ENCODE measurements at regions not wholly inside any gene's neighbourhood (a gene's known extent, or its start where the extent isn't known, plus 50 kb on each side); places are given as distances from the start of the nearest gene placed in this dataset.
"Not testable (repeated sequence)": the region's sequence is repeated elsewhere in the genome, so short reads cannot be mapped to it uniquely, and the experiment has no call there.

- not testable (repeated sequence) for TF ChIP-seq CTCF (IDR thresholded peaks at IDR 0.05; ENCODE audit: insufficient read depth, low read length); POLR2AphosphoS5 (IDR thresholded peaks at IDR 0.05; ENCODE audit: low read depth)
- TF ChIP-seq, protein P1, sequence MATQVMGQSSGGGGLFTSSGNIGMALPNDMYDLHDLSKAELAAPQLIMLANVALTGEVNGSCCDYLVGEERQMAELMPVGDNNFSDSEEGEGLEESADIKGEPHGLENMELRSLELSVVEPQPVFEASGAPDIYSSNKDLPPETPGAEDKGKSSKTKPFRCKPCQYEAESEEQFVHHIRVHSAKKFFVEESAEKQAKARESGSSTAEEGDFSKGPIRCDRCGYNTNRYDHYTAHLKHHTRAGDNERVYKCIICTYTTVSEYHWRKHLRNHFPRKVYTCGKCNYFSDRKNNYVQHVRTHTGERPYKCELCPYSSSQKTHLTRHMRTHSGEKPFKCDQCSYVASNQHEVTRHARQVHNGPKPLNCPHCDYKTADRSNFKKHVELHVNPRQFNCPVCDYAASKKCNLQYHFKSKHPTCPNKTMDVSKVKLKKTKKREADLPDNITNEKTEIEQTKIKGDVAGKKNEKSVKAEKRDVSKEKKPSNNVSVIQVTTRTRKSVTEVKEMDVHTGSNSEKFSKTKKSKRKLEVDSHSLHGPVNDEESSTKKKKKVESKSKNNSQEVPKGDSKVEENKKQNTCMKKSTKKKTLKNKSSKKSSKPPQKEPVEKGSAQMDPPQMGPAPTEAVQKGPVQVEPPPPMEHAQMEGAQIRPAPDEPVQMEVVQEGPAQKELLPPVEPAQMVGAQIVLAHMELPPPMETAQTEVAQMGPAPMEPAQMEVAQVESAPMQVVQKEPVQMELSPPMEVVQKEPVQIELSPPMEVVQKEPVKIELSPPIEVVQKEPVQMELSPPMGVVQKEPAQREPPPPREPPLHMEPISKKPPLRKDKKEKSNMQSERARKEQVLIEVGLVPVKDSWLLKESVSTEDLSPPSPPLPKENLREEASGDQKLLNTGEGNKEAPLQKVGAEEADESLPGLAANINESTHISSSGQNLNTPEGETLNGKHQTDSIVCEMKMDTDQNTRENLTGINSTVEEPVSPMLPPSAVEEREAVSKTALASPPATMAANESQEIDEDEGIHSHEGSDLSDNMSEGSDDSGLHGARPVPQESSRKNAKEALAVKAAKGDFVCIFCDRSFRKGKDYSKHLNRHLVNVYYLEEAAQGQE (IDR thresholded peaks at IDR 0.05; ENCODE audit: insufficient replicate concordance, low read depth) = not testable (repeated sequence)
Observed at GRCh38 chr6:80573320-80573719, 466.8 kb downstream of the BCKDHB start.

All from HL-60 (cell line).